Hematopoietic multipotent progenitor cell treated with erythropoietin and hydrocortisone succinate and interleukin-3 and kit ligand, for 15 days (in vitro differentiated cells): ENCODE measurements at regions not wholly inside any gene's neighbourhood (a gene's known extent, or its start where the extent isn't known, plus 50 kb on each side); places are given as distances from the start of the nearest gene placed in this dataset.
"Not testable (repeated sequence)": the region's sequence is repeated elsewhere in the genome, so short reads cannot be mapped to it uniquely, and the experiment has no call there.

Experiments used
- DNase-seq: peaks from one replicate; pipeline ENCODE4 v3.0.0-alpha.2; 2015; ENCODE audit warnings: low spot score

GRCh38 chr1:95297906-95298305, 63.9 kb downstream of the RWDD3 start:
- not testable (repeated sequence) for DNase-seq

- no peak for DNase-seq
Measured at GRCh38 chr1:95301091-95301490, 67.1 kb downstream of the RWDD3 start.

GRCh38 chr1:95301614-95302013, 67.6 kb downstream of the RWDD3 start:
- no peak for DNase-seq

- DNase-seq, result no peak
Measured at GRCh38 chr1:95304803-95305202, 70.8 kb downstream of the RWDD3 start.

GRCh38 chr1:95308276-95309030, 74.4 kb downstream of the RWDD3 start:
- DNase-seq, result no peak

- no peak for DNase-seq
Measured at GRCh38 chr1:95309031-95309471, 75.0 kb downstream of the RWDD3 start.

GRCh38 chr1:95311014-95311413, 77.0 kb downstream of the RWDD3 start:
- no peak for DNase-seq

- no peak for DNase-seq
Measured at GRCh38 chr1:95311762-95312161, 77.8 kb downstream of the RWDD3 start.

- no peak for DNase-seq
Measured at GRCh38 chr1:95312181-95312580, 78.2 kb downstream of the RWDD3 start.

- no peak for DNase-seq
Measured at GRCh38 chr1:95313527-95313926, 79.5 kb downstream of the RWDD3 start.

- no peak for DNase-seq
Measured at GRCh38 chr1:95321531-95321930, 87.5 kb downstream of the RWDD3 start.

- no peak for DNase-seq
Measured at GRCh38 chr1:95323123-95323522, 89.1 kb downstream of the RWDD3 start.

- DNase-seq, result no peak
Measured at GRCh38 chr1:95325349-95325748, 91.3 kb downstream of the RWDD3 start.

- DNase-seq, result no peak
Measured at GRCh38 chr1:95326023-95326422, 92.0 kb downstream of the RWDD3 start.

- DNase-seq, result no peak
Measured at GRCh38 chr1:95332754-95333153, 98.7 kb downstream of the RWDD3 start.

GRCh38 chr1:95339377-95339776, 105.4 kb downstream of the RWDD3 start:
- no peak for DNase-seq

- no peak for DNase-seq
Measured at GRCh38 chr1:95340061-95340460, 106.1 kb downstream of the RWDD3 start.

GRCh38 chr1:95352767-95353166, 118.8 kb downstream of the RWDD3 start:
- DNase-seq, result no peak

GRCh38 chr1:95353194-95353593, 119.2 kb downstream of the RWDD3 start:
- no peak for DNase-seq

- DNase-seq, result no peak
Measured at GRCh38 chr1:95364546-95364945, 130.5 kb downstream of the RWDD3 start.

- no peak for DNase-seq
Measured at GRCh38 chr1:95366498-95366897, 132.5 kb downstream of the RWDD3 start.

GRCh38 chr1:95368178-95368577, 134.2 kb downstream of the RWDD3 start:
- no peak for DNase-seq

- no peak for DNase-seq
Measured at GRCh38 chr1:95369985-95370690, 136.1 kb downstream of the RWDD3 start.
